ENCODE measurements at regions not wholly inside any gene's neighbourhood (a gene's known extent, or its start where the extent isn't known, plus 50 kb on each side); places are given as distances from the start of the nearest gene placed in this dataset.

GRCh38 chr4:129369361-129370010, 273.5 kb downstream of the C4orf33 start:
- TF ChIP-seq CTCF (IDR thresholded peaks at IDR 0.05), result no peak
- TF ChIP-seq POLR2A (IDR thresholded peaks at IDR 0.05), result no peak
